ENCODE measurements at regions not wholly inside any gene's neighbourhood (a gene's known extent, or its start where the extent isn't known, plus 50 kb on each side); places are given as distances from the start of the nearest gene placed in this dataset.

DNA sequence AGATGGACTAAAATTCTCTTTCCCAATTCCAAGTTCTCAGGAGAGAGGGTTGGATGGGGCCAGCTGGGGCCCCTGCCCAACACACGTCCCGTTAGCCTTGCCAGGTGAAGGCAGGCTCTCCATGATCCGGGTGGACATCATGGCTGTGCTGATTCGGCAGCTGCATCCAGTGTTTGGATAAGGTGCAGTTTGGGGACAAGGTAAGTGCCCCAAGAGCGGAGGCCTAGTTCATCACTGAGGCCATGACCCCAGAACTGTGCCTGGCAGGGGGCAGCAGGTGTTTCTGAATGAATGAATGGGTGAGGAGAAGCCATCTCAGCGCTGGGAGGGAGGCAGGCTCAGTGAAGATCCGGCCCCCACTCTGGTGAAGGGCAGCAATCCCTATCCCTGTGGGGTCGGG is 520.4 kb downstream of the TBC1D22A start:
- TF ChIP-seq, protein P1, sequence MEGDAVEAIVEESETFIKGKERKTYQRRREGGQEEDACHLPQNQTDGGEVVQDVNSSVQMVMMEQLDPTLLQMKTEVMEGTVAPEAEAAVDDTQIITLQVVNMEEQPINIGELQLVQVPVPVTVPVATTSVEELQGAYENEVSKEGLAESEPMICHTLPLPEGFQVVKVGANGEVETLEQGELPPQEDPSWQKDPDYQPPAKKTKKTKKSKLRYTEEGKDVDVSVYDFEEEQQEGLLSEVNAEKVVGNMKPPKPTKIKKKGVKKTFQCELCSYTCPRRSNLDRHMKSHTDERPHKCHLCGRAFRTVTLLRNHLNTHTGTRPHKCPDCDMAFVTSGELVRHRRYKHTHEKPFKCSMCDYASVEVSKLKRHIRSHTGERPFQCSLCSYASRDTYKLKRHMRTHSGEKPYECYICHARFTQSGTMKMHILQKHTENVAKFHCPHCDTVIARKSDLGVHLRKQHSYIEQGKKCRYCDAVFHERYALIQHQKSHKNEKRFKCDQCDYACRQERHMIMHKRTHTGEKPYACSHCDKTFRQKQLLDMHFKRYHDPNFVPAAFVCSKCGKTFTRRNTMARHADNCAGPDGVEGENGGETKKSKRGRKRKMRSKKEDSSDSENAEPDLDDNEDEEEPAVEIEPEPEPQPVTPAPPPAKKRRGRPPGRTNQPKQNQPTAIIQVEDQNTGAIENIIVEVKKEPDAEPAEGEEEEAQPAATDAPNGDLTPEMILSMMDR (IDR thresholded peaks at IDR 0.05) = no peak
- no peak for TF ChIP-seq POLR2A (IDR thresholded peaks at IDR 0.05)

Data from heart left ventricle (tissue), 13 donors.